Astrocyte (in vitro differentiated cells and primary cell): ENCODE measurements at regions not wholly inside any gene's neighbourhood (a gene's known extent, or its start where the extent isn't known, plus 50 kb on each side); places are given as distances from the start of the nearest gene placed in this dataset.

Experiments
- CTCF ChIP-seq: IDR thresholded peaks from 2 replicates; pipeline ENCODE4 v1.5.1; 2011; ENCODE audit warnings: low read depth, mild to moderate bottlenecking, inconsistent platforms, low read length, moderate library complexity; ENCODE audit not compliant: insufficient read depth
- EZH2 ChIP-seq: IDR thresholded peaks from 2 replicates; pipeline ENCODE4 v1.6.1; 2012; ENCODE audit warnings: mild to moderate bottlenecking, low read length, inconsistent platforms; ENCODE audit not compliant: insufficient read depth

- TF ChIP-seq CTCF (no peak), EZH2 (no peak)
These were observed 63.1 kb upstream of the ATG10 start for GRCh38 chr5:81908771-81909170.
